ENCODE measurements at regions not wholly inside any gene's neighbourhood (a gene's known extent, or its start where the extent isn't known, plus 50 kb on each side); places are given as distances from the start of the nearest gene placed in this dataset.

GRCh38 chr2:111535404-111535803 lies 348.6 kb downstream of the ANAPC1 start:
- TF ChIP-seq POLR2A (IDR thresholded peaks at IDR 0.05; ENCODE audit: borderline replicate concordance, extremely low read depth, insufficient read depth, insufficient read length) (no peak), CTCF (IDR thresholded peaks at IDR 0.05 in 2 of 3, conservative IDR thresholded peaks at IDR 0.05 in 1 of 3; ENCODE audit: borderline replicate concordance in 1 of 3, insufficient read depth in 1 of 3, low read depth in 2 of 3, low read length in 2 of 3) (no peak), EZH2 (IDR thresholded peaks at IDR 0.05) (no peak), SIN3A (IDR thresholded peaks at IDR 0.05; ENCODE audit: low read depth) (no peak), YY1 (IDR thresholded peaks at IDR 0.05; ENCODE audit: extremely low read depth, insufficient replicate concordance, low read depth, low read length) (no peak), POLR2AphosphoS5 (IDR thresholded peaks at IDR 0.05; ENCODE audit: low read depth, low read length) (no peak), CEBPB (IDR thresholded peaks at IDR 0.05; ENCODE audit: low read depth) (no peak), MAX (IDR thresholded peaks at IDR 0.05) (no peak), ELF1 (IDR thresholded peaks at IDR 0.05; ENCODE audit: borderline replicate concordance, low read depth) (no peak), ZNF274 (IDR thresholded peaks at IDR 0.05; ENCODE audit: low read depth, low read length) (no peak)

All from HCT116 (cell line).